NCI-H345 treated with DMSO at 0.1 percent for 48 hours (cell line): ENCODE measurements at regions not wholly inside any gene's neighbourhood (a gene's known extent, or its start where the extent isn't known, plus 50 kb on each side); places are given as distances from the start of the nearest gene placed in this dataset.

Source experiments
- DNase-seq: peaks from one replicate; lab custom pipeline; 2025; ENCODE audit not compliant: unreplicated experiment; lab: John Stamatoyannopoulos, UW

- no peak for DNase-seq
Observed at GRCh38 chr12:39048395-39048794, 143.0 kb upstream of the CPNE8 start.

GRCh38 chr12:39047539-39048262, 142.3 kb upstream of the CPNE8 start:
- DNase-seq: peak; percentile 4

GRCh38 chr12:39044754-39045153, 139.4 kb upstream of the CPNE8 start:
- DNase-seq: no peak

DNA sequence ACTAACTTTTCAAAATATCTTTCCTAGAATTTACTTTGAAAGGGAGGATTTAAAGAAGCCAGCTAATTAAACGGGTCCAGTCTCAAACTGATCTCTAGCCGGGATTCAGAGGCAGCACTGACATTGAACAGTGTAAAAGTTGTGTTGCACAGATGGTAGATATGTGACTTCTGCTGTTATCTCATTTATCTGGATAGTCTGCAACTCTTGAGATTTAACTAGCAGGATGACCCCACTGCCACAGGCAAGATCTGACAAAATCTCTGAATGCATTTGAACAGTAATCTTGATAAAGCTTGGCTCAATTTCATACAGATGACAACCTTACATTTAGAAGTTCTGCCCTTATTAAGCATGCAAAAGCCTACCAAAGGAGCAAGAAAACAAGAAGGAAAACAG, 138.0 kb upstream of the CPNE8 start:
- no peak for DNase-seq

GRCh38 chr12:39040275-39040674, 134.9 kb upstream of the CPNE8 start:
- no peak for DNase-seq

GRCh38 chr12:39037115-39037514, 131.7 kb upstream of the CPNE8 start:
- no peak for DNase-seq

DNA sequence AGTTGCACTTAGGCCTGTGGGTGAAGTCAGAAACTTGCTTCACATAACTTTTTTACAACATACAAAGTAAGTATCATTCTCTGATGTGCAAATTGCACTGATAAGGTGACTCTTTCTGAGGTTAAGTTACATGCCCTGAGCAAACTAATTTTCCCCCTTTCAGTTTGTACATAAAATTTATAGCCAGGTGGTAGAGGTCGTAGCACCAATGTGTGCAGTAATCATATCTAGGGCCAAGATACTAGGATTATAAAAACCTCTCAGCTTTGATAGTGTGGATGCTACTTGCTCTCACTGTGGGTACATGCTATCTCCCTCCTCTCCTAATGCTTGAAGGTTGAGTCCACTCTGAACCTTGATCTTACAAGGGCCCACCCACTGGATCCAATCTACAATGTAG, 130.7 kb upstream of the CPNE8 start:
- no peak for DNase-seq

- DNase-seq: no peak
Observed at GRCh38 chr12:39033782-39034181, 128.4 kb upstream of the CPNE8 start.

- DNase-seq: no peak
Observed at GRCh38 chr12:39032448-39032847, 127.1 kb upstream of the CPNE8 start.

DNA sequence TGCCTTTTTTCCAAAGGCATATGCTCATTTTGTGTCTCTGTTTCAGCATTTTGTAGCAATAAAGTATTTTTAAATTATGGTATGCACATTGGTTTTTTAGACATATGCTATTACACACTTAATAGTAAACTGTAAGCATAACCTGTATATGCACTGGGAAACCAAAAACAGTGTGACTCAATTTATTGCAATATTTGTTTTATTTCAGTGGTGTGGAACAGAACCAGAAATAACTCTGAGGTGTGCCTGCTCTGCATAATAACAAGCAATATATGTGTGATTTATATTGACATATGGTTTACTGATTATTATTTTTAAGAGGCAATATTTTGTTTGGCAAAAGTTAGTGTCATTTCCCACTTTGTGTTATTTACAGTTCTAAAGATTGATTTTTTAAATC, 126.6 kb upstream of the CPNE8 start:
- DNase-seq: no peak

DNA sequence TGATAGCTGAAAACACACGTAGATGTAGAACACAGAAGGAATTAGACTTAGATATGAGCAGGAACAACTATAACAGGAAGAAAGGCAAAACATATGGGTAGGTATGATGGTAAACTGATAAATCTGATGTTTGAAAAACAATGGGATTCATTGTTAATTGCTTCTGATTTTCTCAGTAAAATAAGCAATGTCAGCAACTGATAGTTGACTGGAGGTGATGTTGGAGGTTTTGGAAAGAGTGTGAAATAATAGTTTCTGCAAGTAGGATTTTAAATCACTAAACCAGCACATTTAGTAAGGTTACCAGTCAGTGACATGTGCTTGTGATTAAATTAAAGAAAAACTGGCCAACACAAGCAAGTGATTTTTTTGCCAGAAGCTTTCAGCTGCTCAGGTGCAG, 123.0 kb upstream of the CPNE8 start:
- DNase-seq: no peak

DNA sequence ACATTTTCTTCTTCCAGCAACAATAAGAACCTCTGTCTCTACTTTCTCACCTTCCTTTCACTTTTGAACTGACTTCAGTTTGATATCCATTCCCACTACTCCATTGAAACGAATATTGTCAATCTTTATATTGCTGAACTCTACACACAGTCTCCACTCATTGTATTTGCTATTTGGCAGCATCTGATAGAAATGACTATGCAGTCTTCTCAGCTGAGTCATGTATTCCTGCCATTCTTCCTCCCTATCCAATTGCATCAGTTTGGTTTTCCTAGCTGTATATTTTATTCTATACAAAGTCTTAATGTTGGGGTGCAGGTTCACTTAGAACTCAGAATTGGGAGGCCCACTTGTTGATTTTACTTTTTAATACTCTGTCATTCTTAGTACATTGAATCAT, 107.5 kb upstream of the CPNE8 start:
- no peak for DNase-seq

- no peak for DNase-seq
Observed at GRCh38 chr12:39011166-39011565, 105.8 kb upstream of the CPNE8 start.

- peak; percentile 1 for DNase-seq
Observed at GRCh38 chr12:39010406-39010805, 105.0 kb upstream of the CPNE8 start.

DNA sequence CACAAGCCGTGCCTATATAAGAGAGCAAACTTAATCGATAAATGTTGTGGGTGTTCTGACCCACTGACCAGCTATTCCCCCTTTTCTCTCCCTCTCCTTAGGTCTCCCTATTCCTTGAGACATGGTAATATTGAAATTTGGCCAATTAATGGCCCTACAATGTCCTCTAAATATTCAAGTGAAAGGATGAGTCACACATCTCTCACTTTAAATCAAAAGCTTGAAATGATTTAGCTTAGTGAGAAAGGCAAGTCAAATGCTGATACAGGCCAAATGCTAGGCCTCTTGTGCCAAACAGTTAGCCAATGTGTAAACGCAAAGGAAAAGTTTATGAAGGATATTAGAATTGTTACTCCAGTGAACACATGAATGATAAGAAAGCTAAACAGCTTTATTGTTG, 102.2 kb upstream of the CPNE8 start:
- DNase-seq: no peak

- DNase-seq: no peak
Observed at GRCh38 chr12:39006286-39006685, 100.9 kb upstream of the CPNE8 start.

DNA sequence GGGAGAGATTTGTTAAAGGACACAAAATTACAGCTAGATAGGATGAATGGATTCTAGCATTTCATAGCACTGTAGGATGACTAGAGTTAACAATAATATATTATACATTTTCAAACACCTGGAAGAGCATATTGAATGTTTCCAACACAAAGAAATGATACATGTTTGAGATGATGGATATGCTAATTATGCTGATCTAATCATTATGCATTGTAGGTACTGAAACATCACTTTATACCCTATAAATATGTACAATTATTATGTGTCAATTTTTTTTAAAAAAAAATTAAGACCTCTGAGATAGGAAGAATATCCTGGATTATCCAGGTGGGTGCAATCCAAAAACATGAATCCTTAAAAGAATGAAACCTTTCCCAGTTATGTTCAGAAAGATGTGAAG, 100.3 kb upstream of the CPNE8 start:
- no peak for DNase-seq

DNA sequence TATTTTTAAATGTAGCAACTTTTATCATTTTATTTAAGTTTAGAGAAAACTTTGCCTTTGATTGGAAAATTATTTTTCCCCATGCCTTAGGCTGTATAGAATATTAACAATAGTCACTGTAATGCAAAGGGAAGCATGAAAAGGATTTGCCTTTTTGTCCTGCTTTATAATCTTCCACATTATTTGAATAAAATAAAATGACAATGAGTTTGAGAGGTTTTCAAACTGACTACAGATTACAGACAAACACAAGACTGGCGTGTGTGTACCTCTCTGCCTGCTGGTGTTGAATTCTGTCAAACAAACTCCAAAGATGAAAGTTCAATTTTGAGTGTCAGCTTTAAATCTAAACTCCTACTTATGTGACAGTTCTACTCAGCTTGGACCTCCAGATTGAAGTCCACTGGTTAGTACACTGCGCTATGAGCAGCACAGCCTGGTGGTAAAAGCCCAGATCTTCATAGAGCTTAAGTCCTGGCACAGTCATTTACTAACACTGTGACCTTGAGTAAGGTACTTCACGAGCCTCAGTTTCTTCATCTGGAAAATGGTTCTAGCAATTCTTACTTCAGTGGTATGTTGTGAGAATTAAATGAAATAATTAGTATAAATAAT, 98.3 kb upstream of the CPNE8 start:
- no peak for DNase-seq

GRCh38 chr12:39000370-39000769, 95.0 kb upstream of the CPNE8 start:
- DNase-seq: no peak

DNA sequence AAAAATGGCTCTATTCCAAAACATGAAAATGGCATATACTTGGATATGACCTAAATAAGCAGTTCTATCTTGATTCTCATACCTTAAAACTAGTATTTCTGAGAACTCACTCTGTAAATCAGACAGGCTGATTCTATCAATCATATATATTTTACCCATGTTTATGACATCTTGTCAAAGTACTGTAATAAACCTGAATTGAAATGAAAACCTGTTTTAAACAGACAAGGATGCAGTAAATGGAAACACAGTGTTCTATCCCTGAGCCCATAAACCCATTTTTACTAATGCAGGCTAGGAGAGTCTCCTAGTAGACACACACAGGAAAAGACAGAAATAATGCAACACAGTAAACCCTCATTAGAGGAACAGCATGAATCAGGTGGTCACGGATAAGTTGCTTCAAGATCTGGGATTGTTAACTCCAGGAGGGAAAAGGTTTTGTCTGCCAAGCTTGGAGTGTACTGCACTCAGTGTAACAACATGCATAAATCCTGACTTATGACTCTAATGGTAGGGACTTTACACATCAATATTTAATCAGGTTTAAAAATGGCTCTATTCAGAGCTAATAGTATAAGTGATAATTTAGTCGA, 93.6 kb upstream of the CPNE8 start:
- peak; percentile 9 for DNase-seq

DNA sequence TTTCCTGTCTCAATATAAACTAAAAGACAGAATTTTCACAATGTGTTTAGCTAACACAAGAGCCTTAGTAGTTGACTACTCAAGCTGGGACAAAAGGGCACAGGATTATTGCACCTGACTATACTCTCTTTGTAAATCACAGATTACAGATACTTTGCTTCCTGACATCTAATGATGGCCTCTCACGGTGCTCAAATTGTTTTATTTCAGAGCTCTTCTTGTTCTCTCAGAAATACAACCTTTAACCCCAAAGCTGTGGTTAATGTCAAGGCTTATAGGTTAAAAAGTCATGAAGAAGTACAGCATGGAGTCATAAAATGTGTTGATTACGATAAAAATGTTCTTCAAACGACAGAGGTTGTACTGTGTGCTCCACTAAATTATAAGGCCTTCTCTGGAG, 89.9 kb upstream of the CPNE8 start:
- DNase-seq: no peak

DNA sequence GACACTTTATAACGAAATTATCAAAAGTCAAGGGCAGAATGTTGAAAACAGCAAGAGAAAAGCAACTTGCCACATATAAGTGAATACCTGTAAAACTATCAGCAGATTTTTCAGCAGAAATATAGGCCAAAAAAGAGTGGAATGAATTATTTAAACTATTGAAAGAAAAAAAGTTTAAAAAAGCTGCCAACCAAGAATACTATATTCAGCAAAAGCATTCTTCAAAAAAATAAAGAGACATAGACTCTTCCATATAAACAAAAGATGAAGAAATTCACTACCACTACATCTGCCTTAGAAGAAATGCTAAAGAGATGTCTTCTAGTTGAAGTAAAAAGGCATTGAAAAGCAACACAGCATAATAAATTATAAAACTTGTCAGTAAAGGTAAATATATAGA, 80.6 kb upstream of the CPNE8 start:
- no peak for DNase-seq

DNA sequence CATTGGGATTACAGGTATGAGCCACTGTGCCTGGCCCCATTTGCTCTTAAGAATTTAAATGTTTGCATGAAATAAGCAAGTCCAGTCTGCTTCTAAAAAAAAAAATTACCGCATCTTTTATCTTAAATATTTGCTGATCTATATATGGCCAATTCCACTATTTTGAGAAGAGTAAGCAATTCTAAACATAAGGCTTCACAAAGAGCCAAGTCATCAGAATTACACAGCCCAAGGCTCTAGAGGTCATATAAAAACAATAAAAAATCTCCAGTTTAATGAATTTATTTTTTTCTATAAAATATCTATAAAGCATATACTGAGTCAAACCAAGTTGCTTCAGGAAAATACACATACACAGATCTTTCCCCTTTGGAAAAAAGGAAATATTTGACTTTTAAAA, 79.0 kb upstream of the CPNE8 start:
- no peak for DNase-seq
